HEK293 (cell line): ENCODE measurements at regions not wholly inside any gene's neighbourhood (a gene's known extent, or its start where the extent isn't known, plus 50 kb on each side); places are given as distances from the start of the nearest gene placed in this dataset.

Source experiments
- ZNF274 ChIP-seq, 2 experiments: fragments of 200-500 bp in 1 of 2; fragments of 450-650 bp in 1 of 2; sonication (Bioruptor generic) in 1 of 2; formaldehyde crosslinking in 1 of 2; IDR thresholded peaks; 2 replicates each; pipeline versions ENCODE4 v1.5.1 to v1.6.1; 2014 to 2016; ENCODE audit warnings: borderline replicate concordance in 1 of 2, inconsistent platforms in 1 of 2, low read length in 1 of 2, missing biosample characterization in 1 of 2, missing genetic modification characterization in 1 of 2
- ZNF555 ChIP-seq: fragments of 450-650 bp; formaldehyde crosslinking; conservative IDR thresholded peaks from 2 replicates; pipeline ENCODE4 v1.5.1; 2017; ENCODE audit warnings: missing biosample characterization, mild to moderate bottlenecking, missing genetic modification characterization, inconsistent platforms
- ZNF677 ChIP-seq: fragments of 450-650 bp; IDR thresholded peaks from 2 replicates; pipeline ENCODE4 v1.5.0; 2018; ENCODE audit warnings: missing biosample characterization, mild to moderate bottlenecking, missing genetic modification characterization, moderate library complexity
- TF ChIP-seq, protein P1 (sequence below): fragments of 450-650 bp; formaldehyde crosslinking; IDR thresholded peaks from 2 replicates; pipeline ENCODE4 v1.5.1; 2016; ENCODE audit warnings: missing biosample characterization, missing genetic modification characterization

DNA sequence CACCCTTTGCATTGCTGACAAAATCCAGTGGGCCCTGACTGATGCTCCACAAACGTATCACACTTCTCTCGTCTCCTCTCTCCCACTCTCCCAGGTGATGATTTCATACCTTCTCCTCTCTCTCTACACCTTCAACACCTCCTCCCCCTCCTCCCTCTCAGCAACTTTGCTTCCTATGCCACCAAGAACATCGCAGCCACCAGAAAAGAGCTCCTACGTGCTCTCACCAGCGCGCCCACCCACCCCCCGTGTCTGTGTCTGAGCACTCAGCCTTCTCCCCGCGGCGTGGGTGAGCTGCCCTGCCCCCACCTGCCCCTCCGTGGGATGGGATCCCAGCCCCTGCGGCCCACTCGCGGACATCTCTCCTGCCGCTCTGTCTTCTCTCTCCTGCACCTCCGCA is 55.1 kb upstream of the COX20 start:
- TF ChIP-seq, protein P1, sequence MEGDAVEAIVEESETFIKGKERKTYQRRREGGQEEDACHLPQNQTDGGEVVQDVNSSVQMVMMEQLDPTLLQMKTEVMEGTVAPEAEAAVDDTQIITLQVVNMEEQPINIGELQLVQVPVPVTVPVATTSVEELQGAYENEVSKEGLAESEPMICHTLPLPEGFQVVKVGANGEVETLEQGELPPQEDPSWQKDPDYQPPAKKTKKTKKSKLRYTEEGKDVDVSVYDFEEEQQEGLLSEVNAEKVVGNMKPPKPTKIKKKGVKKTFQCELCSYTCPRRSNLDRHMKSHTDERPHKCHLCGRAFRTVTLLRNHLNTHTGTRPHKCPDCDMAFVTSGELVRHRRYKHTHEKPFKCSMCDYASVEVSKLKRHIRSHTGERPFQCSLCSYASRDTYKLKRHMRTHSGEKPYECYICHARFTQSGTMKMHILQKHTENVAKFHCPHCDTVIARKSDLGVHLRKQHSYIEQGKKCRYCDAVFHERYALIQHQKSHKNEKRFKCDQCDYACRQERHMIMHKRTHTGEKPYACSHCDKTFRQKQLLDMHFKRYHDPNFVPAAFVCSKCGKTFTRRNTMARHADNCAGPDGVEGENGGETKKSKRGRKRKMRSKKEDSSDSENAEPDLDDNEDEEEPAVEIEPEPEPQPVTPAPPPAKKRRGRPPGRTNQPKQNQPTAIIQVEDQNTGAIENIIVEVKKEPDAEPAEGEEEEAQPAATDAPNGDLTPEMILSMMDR (tag by site-specific recombination), result no peak
- TF ChIP-seq ZNF555 (no peak), ZNF677 (tag by site-specific recombination) (no peak), ZNF274 (IDR thresholded peaks at IDR 0.05; ENCODE audit: low read length) (no peak), ZNF274 (tag by site-specific recombination; IDR thresholded peaks at IDR 0.05; ENCODE audit: borderline replicate concordance) (no peak)
